HG02970 (cell line): ENCODE measurements at regions not wholly inside any gene's neighbourhood (a gene's known extent, or its start where the extent isn't known, plus 50 kb on each side); places are given as distances from the start of the nearest gene placed in this dataset.

ENCODE experiments used
- ATAC-seq: cut with Tn5 transposase; IDR thresholded peaks from one replicate; pipeline ENCODE4 v1.9.1; 2021; ENCODE audit warnings: mild to moderate bottlenecking, moderate library complexity, moderate number of reproducible peaks; ENCODE audit not compliant: unreplicated experiment, low FRiP score

GRCh38 chr14:62315631-62316030 is 553.4 kb downstream of the SNAPC1 start:
- ATAC-seq: no peak

GRCh38 chr14:62322216-62322615 is 560.0 kb downstream of the SNAPC1 start:
- ATAC-seq: no peak

- no peak for ATAC-seq
Measured at GRCh38 chr14:62329427-62329826, 567.2 kb downstream of the SNAPC1 start.

GRCh38 chr14:62347562-62348011 is 585.4 kb downstream of the SNAPC1 start:
- no peak for ATAC-seq

- no peak for ATAC-seq
Measured at GRCh38 chr14:62357362-62357761, 595.1 kb downstream of the SNAPC1 start.

- no peak for ATAC-seq
Measured at GRCh38 chr14:62364161-62364560, 601.9 kb downstream of the SNAPC1 start.

GRCh38 chr14:62364800-62365280 is 602.6 kb downstream of the SNAPC1 start:
- no peak for ATAC-seq

- ATAC-seq: no peak
Measured at GRCh38 chr14:62369919-62370560, 607.8 kb downstream of the SNAPC1 start.

GRCh38 chr14:62373944-62374343 is 611.7 kb downstream of the SNAPC1 start:
- no peak for ATAC-seq

GRCh38 chr14:62378057-62378456 is 615.8 kb downstream of the SNAPC1 start:
- no peak for ATAC-seq

GRCh38 chr14:62381311-62382070 is 619.3 kb downstream of the SNAPC1 start:
- ATAC-seq: no peak

GRCh38 chr14:62409169-62409568 is 636.1 kb downstream of the KCNH5 start:
- no peak for ATAC-seq

- ATAC-seq: no peak
Measured at GRCh38 chr14:62409626-62410300, 635.5 kb downstream of the KCNH5 start.

GRCh38 chr14:62420847-62421246 is 624.4 kb downstream of the KCNH5 start:
- ATAC-seq: no peak

GRCh38 chr14:62428429-62429203 is 616.6 kb downstream of the KCNH5 start:
- ATAC-seq: no peak

GRCh38 chr14:62429683-62430082 is 615.6 kb downstream of the KCNH5 start:
- ATAC-seq: no peak

GRCh38 chr14:62431496-62431895 is 613.8 kb downstream of the KCNH5 start:
- ATAC-seq: no peak

GRCh38 chr14:62432955-62433354 is 612.3 kb downstream of the KCNH5 start:
- no peak for ATAC-seq

- ATAC-seq: no peak
Measured at GRCh38 chr14:62436261-62436660, 609.0 kb downstream of the KCNH5 start.

GRCh38 chr14:62439210-62439609 is 606.0 kb downstream of the KCNH5 start:
- ATAC-seq: no peak

GRCh38 chr14:62443796-62444195 is 601.5 kb downstream of the KCNH5 start:
- ATAC-seq: no peak
